ENCODE measurements at regions not wholly inside any gene's neighbourhood (a gene's known extent, or its start where the extent isn't known, plus 50 kb on each side); places are given as distances from the start of the nearest gene placed in this dataset.

DNA sequence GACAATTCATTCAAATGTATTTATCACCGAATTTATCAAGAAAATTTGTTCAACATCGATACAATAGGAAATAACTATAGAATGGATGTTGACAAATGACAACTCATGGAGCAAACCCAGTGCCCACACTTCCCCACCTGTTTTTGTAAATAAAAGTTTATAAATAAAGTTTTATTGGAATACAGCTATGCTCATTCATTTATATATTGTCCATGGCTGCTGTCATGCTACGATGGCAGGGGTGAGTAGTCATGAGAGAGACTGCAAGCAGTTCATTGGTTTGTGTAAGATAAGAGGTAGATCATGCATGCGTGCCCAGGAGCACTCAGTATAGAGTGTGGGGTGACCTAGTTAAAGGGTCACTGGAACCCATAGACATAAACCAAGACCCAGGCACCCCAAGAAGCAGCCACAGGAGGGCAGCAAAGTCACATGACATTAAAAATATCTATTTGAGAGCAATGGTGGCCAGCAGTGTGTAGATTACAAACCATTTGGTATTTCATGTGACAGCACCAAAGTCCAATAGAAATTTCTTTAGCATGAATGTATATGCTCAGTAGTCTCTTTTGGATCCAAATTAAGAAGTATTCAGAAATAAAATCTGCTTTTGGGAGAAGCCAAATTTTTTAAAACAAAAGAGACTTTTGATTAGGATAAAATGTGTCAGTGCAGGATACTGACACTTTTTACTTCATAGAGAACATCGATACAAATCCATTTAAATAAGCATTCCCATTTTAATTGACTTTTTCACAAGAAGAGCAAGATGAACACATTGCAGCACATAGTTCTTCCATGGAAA is 794.8 kb downstream of the MCTP2 start:
- TF ChIP-seq KAT7 (CRISPR knock-in tag; IDR thresholded peaks at IDR 0.05; ENCODE audit: borderline replicate concordance) = no peak
- TF ChIP-seq, protein P1, sequence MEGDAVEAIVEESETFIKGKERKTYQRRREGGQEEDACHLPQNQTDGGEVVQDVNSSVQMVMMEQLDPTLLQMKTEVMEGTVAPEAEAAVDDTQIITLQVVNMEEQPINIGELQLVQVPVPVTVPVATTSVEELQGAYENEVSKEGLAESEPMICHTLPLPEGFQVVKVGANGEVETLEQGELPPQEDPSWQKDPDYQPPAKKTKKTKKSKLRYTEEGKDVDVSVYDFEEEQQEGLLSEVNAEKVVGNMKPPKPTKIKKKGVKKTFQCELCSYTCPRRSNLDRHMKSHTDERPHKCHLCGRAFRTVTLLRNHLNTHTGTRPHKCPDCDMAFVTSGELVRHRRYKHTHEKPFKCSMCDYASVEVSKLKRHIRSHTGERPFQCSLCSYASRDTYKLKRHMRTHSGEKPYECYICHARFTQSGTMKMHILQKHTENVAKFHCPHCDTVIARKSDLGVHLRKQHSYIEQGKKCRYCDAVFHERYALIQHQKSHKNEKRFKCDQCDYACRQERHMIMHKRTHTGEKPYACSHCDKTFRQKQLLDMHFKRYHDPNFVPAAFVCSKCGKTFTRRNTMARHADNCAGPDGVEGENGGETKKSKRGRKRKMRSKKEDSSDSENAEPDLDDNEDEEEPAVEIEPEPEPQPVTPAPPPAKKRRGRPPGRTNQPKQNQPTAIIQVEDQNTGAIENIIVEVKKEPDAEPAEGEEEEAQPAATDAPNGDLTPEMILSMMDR (IDR thresholded peaks at IDR 0.05) = peak; percentile 35; the same call in 1 of the 2 replicates
- TF ChIP-seq, protein P2, sequence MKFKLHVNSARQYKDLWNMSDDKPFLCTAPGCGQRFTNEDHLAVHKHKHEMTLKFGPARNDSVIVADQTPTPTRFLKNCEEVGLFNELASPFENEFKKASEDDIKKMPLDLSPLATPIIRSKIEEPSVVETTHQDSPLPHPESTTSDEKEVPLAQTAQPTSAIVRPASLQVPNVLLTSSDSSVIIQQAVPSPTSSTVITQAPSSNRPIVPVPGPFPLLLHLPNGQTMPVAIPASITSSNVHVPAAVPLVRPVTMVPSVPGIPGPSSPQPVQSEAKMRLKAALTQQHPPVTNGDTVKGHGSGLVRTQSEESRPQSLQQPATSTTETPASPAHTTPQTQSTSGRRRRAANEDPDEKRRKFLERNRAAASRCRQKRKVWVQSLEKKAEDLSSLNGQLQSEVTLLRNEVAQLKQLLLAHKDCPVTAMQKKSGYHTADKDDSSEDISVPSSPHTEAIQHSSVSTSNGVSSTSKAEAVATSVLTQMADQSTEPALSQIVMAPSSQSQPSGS (CRISPR knock-in tag; IDR thresholded peaks at IDR 0.05; ENCODE audit: borderline replicate concordance, low read depth) = no peak
- TF ChIP-seq, protein P3, sequence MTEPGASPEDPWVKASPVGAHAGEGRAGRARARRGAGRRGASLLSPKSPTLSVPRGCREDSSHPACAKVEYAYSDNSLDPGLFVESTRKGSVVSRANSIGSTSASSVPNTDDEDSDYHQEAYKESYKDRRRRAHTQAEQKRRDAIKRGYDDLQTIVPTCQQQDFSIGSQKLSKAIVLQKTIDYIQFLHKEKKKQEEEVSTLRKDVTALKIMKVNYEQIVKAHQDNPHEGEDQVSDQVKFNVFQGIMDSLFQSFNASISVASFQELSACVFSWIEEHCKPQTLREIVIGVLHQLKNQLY (CRISPR knock-in tag; IDR thresholded peaks at IDR 0.05) = no peak
- TF ChIP-seq, protein P4, sequence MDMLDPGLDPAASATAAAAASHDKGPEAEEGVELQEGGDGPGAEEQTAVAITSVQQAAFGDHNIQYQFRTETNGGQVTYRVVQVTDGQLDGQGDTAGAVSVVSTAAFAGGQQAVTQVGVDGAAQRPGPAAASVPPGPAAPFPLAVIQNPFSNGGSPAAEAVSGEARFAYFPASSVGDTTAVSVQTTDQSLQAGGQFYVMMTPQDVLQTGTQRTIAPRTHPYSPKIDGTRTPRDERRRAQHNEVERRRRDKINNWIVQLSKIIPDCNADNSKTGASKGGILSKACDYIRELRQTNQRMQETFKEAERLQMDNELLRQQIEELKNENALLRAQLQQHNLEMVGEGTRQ (CRISPR knock-in tag; IDR thresholded peaks at IDR 0.05) = no peak
